ENCODE measurements at regions not wholly inside any gene's neighbourhood (a gene's known extent, or its start where the extent isn't known, plus 50 kb on each side); places are given as distances from the start of the nearest gene placed in this dataset.
A peak's percentile ranks its signal among the peaks of the same experiment; 100 is the strongest.
"Not testable (repeated sequence)": the region's sequence is repeated elsewhere in the genome, so short reads cannot be mapped to it uniquely, and the experiment has no call there.

DNA sequence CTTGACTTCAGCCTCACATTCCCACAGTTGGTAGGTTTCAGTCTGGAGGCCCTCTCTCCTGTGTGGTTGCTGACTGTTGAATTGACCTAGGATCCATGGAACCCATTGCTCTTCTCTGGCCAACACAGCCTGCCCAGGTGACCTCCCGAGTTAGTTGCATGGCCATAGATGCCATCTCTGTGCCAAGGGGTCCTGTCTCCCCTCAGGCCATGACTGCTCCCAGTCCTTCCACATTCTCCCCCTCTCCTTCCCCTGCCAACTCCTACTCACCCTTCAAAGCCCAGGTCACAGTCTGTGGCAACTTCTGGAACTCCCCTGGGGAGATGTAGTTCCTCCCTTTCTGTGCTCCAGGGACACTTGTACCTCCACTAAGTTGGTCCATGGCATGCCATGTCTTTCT is 67.3 kb upstream of the GRB10 start:
- Histone ChIP-seq H3K4me3 (ENCODE audit: low read depth, low read length) (no peak overlapping the region), H3K27me3 (ENCODE audit: control insufficient read depth, insufficient read depth, low read length) (no peaks in the 10 kb centered on the region), H2AFZ (no peak overlapping the region), H3K36me3 (ENCODE audit: control insufficient read depth, insufficient read depth, low read length) (no peaks in the 10 kb centered on the region), H3K79me2 (no peaks in the 10 kb centered on the region), H3K4me2 (ENCODE audit: low read length) (no peak overlapping the region), H3K4me1 (no peaks in the 10 kb centered on the region), H3K27ac (no peak overlapping the region), H3K9ac (no peak overlapping the region), H3K9me3 (ENCODE audit: control insufficient read depth, low read length) (no peaks in the 10 kb centered on the region)
- no peak for TF ChIP-seq CTCF (IDR thresholded peaks at IDR 0.05)

DNA sequence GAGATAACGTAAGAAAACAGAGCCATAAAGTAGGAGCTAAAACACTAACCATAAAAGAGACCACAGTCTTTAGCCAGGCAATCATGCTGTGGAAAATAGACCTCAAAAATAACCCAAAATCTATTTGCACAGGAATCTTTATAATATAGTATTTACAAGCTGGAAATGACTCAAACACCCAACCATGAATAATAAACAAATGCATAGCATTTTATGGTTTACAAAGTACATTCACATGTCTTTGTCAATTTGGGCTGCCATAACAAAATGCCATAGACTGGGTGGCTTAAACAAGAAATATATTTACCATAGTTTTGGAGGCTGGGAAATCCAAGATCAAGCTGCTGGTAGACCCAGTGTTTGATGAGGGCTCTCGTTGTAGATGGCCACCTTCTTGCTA is 65.5 kb upstream of the GRB10 start:
- Histone ChIP-seq H3K36me3 (ENCODE audit: control insufficient read depth, insufficient read depth, low read length) (no peaks in the 10 kb centered on the region), H3K4me1 (no peaks in the 10 kb centered on the region), H3K4me3 (ENCODE audit: low read depth, low read length) (no peak overlapping the region)

DNA sequence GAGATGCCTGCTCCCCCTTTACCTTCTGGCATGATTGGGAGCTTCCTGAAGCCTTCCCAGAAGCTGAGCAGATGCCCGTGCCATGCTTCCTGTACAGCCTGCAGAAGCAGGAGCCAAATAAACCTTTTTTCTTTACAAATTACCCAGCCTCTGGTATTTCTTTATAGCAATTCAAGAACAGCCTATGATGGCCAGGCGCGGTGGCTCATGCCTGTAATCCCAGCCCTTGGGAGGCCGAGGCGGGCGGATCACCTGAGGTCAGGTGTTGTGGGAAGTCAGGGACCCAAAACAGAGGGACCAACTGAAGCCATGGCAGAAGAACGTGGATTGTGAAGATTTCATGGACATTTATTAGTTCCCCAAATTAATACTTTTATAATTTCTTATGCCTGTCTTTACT is 62.2 kb upstream of the GRB10 start:
- not testable (repeated sequence) for H2AFZ ChIP-seq; H3K4me3 ChIP-seq (ENCODE audit: low read depth, low read length); H3K9ac ChIP-seq; H3K4me2 ChIP-seq (ENCODE audit: low read length); H3K27ac ChIP-seq; H3K4me1 ChIP-seq; H3K9me3 ChIP-seq (ENCODE audit: control insufficient read depth, low read length); H3K79me2 ChIP-seq; H3K36me3 ChIP-seq (ENCODE audit: control insufficient read depth, insufficient read depth, low read length); H3K27me3 ChIP-seq (ENCODE audit: control insufficient read depth, insufficient read depth, low read length)

More for the DNA sequence above, 65.5 kb upstream of the GRB10 start:
- Histone ChIP-seq H3K9ac (no peak overlapping the region), H3K79me2 (no peaks in the 10 kb centered on the region), H2AFZ (no peak overlapping the region), H3K27me3 (ENCODE audit: control insufficient read depth, insufficient read depth, low read length) (no peaks in the 10 kb centered on the region), H3K4me2 (ENCODE audit: low read length) (no peak overlapping the region), H3K9me3 (ENCODE audit: control insufficient read depth, low read length) (no peaks in the 10 kb centered on the region), H3K27ac (no peak overlapping the region)
- no peak for TF ChIP-seq CTCF (IDR thresholded peaks at IDR 0.05)

GRCh38 chr7:50842041-50842440 is 59.3 kb upstream of the GRB10 start:
- peaks cover 2% of the 10 kb centered on the region for H3K4me1 ChIP-seq
- H2AFZ ChIP-seq: no peak overlapping the region
- H3K27ac ChIP-seq: no peak overlapping the region
- TF ChIP-seq CTCF (IDR thresholded peaks at IDR 0.05): no peak
- H3K79me2 ChIP-seq: no peaks in the 10 kb centered on the region
- no peaks in the 10 kb centered on the region for H3K9me3 ChIP-seq (ENCODE audit: control insufficient read depth, low read length)
- no peak overlapping the region for H3K9ac ChIP-seq
- no peaks in the 10 kb centered on the region for H3K27me3 ChIP-seq (ENCODE audit: control insufficient read depth, insufficient read depth, low read length)
- no peak overlapping the region for H3K4me3 ChIP-seq (ENCODE audit: low read depth, low read length)
- no peak overlapping the region for H3K4me2 ChIP-seq (ENCODE audit: low read length)
- H3K36me3 ChIP-seq (ENCODE audit: control insufficient read depth, insufficient read depth, low read length): no peaks in the 10 kb centered on the region

- H3K27ac ChIP-seq: peak overlapping the region; percentile 43
- no peak for TF ChIP-seq CTCF (IDR thresholded peaks at IDR 0.05)
Observed at GRCh38 chr7:50838675-50839377, 56.1 kb upstream of the GRB10 start.

More at GRCh38 chr7:50838675-50839377, 56.1 kb upstream of the GRB10 start:
- no peak overlapping the region for H3K4me3 ChIP-seq (ENCODE audit: low read depth, low read length)
- H3K9me3 ChIP-seq (ENCODE audit: control insufficient read depth, low read length): no peaks in the 10 kb centered on the region
- H2AFZ ChIP-seq: no peak overlapping the region
- H3K79me2 ChIP-seq: no peaks in the 10 kb centered on the region
- peaks cover 2% of the 10 kb centered on the region for H3K4me1 ChIP-seq
- H3K4me2 ChIP-seq (ENCODE audit: low read length): no peak overlapping the region
- no peak overlapping the region for H3K9ac ChIP-seq
- no peaks in the 10 kb centered on the region for H3K27me3 ChIP-seq (ENCODE audit: control insufficient read depth, insufficient read depth, low read length)
- no peaks in the 10 kb centered on the region for H3K36me3 ChIP-seq (ENCODE audit: control insufficient read depth, insufficient read depth, low read length)
